Right lobe of liver (tissue), 4 donors: ENCODE measurements at regions not wholly inside any gene's neighbourhood (a gene's known extent, or its start where the extent isn't known, plus 50 kb on each side); places are given as distances from the start of the nearest gene placed in this dataset.

Source experiments
- CTCF ChIP-seq, 4 donors: fragments of 200-600 bp in 3 of 4; fragments of 450-650 bp in 1 of 4; IDR thresholded peaks; one replicate each; pipeline versions ENCODE4 v1.5.1 to v1.8.0; 2016 to 2022; ENCODE audit warnings: antibody characterized with exemption in 4 of 4, mild to moderate bottlenecking in 2 of 4
- POLR2A ChIP-seq: fragments of 450-650 bp; IDR thresholded peaks from one replicate; pipeline ENCODE4 v1.6.1; 2017; ENCODE audit warnings: antibody characterized with exemption, mild to moderate bottlenecking
- donor health status: DM: no; HTN: no; CAD: no.
- donor health status: DM: no; HTN: no; CAD: no.
- donor health status: DM: no; HTN: yes; CAD: no.

- no peak for TF ChIP-seq CTCF (IDR thresholded peaks at IDR 0.05)
- no peak for TF ChIP-seq POLR2A
These were observed 224.6 kb upstream of the PLET1 start for GRCh38 chr11:112485280-112485679.
